Astrocyte (in vitro differentiated cells and primary cell): ENCODE measurements at regions not wholly inside any gene's neighbourhood (a gene's known extent, or its start where the extent isn't known, plus 50 kb on each side); places are given as distances from the start of the nearest gene placed in this dataset.

Source experiments
- DNase-seq: peaks from one replicate; pipeline ENCODE4 v3.0.0-alpha.2; 2010; ENCODE audit warnings: low read depth
- FAIRE-seq: peaks from 2 replicates; lab custom pipeline; 2011; peaks lifted over from hg19 to GRCh38; lab: Jason Lieb, UNC
- H2AFZ ChIP-seq: 2 replicates; pipeline ENCODE4 v1.6.0; 2012; ENCODE audit warnings: low read depth, low read length, inconsistent platforms
- H3K27ac ChIP-seq: 2 replicates; pipeline ENCODE4 v1.5.1; 2011; ENCODE audit warnings: low read depth, low read length, inconsistent platforms
- H3K27me3 ChIP-seq: 2 replicates; pipeline ENCODE4 v1.6.0; 2011; ENCODE audit warnings: low read length, inconsistent platforms; ENCODE audit not compliant: insufficient read depth
- H3K36me3 ChIP-seq: 2 replicates; pipeline ENCODE4 v1.5.1; 2011; ENCODE audit warnings: low read length, inconsistent platforms; ENCODE audit not compliant: insufficient read depth
- H3K4me1 ChIP-seq: 2 replicates; pipeline ENCODE4 v1.5.1; 2011; ENCODE audit warnings: low read length, inconsistent platforms; ENCODE audit not compliant: insufficient read depth
- H3K4me2 ChIP-seq: 2 replicates; pipeline ENCODE4 v1.6.0; 2012; ENCODE audit warnings: low read length, inconsistent platforms
- H3K4me3 ChIP-seq: 2 replicates; pipeline ENCODE4 v1.5.1; 2011; ENCODE audit warnings: low read depth, mild to moderate bottlenecking, low read length, inconsistent platforms; ENCODE audit not compliant: insufficient read depth
- H3K79me2 ChIP-seq: 2 replicates; pipeline ENCODE4 v1.6.0; 2012; ENCODE audit warnings: mild to moderate bottlenecking, low read length, inconsistent platforms; ENCODE audit not compliant: insufficient read depth
- H3K9ac ChIP-seq: 2 replicates; pipeline ENCODE4 v1.6.0; 2012; ENCODE audit warnings: mild to moderate bottlenecking, low read length, inconsistent platforms
- H3K9me3 ChIP-seq: 2 replicates; pipeline ENCODE4 v1.5.1; 2012; ENCODE audit warnings: low read depth, mild to moderate bottlenecking, low read length, inconsistent platforms; ENCODE audit not compliant: insufficient read depth
- H4K20me1 ChIP-seq: 2 replicates; pipeline ENCODE4 v1.6.0; 2012; ENCODE audit warnings: low read length, inconsistent platforms; ENCODE audit not compliant: insufficient read depth
- H3K27ac Mint-ChIP-seq: one replicate; pipeline ENCODE4 v1.8.0; 2021; ENCODE audit warnings: mild to moderate bottlenecking, mixed read lengths; ENCODE audit not compliant: unreplicated experiment
- H3K27me3 Mint-ChIP-seq: one replicate; pipeline ENCODE4 v1.8.0; 2021; ENCODE audit warnings: low read depth, mixed read lengths; ENCODE audit not compliant: unreplicated experiment
- H3K36me3 Mint-ChIP-seq: one replicate; pipeline ENCODE4 v1.8.0; 2021; ENCODE audit warnings: low read depth, mixed read lengths; ENCODE audit not compliant: unreplicated experiment
- H3K4me1 Mint-ChIP-seq: one replicate; pipeline ENCODE4 v1.8.0; 2021; ENCODE audit warnings: low read depth, mixed read lengths; ENCODE audit not compliant: unreplicated experiment
- H3K4me3 Mint-ChIP-seq: one replicate; pipeline ENCODE4 v1.8.0; 2021; ENCODE audit warnings: mild to moderate bottlenecking, moderate library complexity, mixed read lengths; ENCODE audit not compliant: unreplicated experiment
- H3K9me3 Mint-ChIP-seq: one replicate; pipeline ENCODE4 v1.8.0; 2021; ENCODE audit warnings: mild to moderate bottlenecking, mixed read lengths; ENCODE audit not compliant: unreplicated experiment
- EZH2 ChIP-seq: IDR thresholded peaks from 2 replicates; pipeline ENCODE4 v1.6.1; 2012; ENCODE audit warnings: mild to moderate bottlenecking, low read length, inconsistent platforms; ENCODE audit not compliant: insufficient read depth
- TF ChIP-seq, protein P1 (sequence below): IDR thresholded peaks from 2 replicates; pipeline ENCODE4 v1.5.1; 2011; ENCODE audit warnings: low read depth, mild to moderate bottlenecking, inconsistent platforms, low read length, moderate library complexity; ENCODE audit not compliant: insufficient read depth

DNA sequence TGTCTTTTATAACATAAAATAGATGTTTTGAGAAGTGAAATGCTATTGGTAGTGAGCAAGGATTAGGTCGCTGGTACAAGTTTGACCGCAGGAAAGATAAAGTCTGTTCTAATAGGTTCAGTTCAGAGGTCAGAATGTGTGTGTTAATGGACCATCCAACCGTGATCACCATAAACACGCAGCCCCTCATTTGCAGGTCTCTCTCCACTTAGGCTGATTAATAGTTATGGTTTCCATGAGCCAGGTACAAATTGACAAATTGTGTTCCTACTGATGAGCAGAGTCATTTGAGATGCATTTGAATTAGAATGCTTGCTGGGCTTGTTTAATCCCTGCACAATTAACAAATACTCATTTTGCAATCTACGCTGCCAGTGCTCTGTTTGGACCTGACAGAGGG, 318.1 kb upstream of the GOT2 start:
- no peak overlapping the region for H3K27ac ChIP-seq
- peaks cover 4% of the 10 kb centered on the region for H3K4me1 ChIP-seq
- FAIRE-seq (no peak), DNase-seq (no peak)
- H3K4me3 ChIP-seq, result no peak overlapping the region
- H2AFZ ChIP-seq, result no peak overlapping the region
- H4K20me1 ChIP-seq, result no peaks in the 10 kb centered on the region
- Mint-ChIP-seq H3K36me3 (no peaks in the 10 kb centered on the region), H3K27me3 (no peaks in the 10 kb centered on the region), H3K27ac (no peak overlapping the region), H3K9me3 (no peaks in the 10 kb centered on the region), H3K4me3 (no peak overlapping the region), H3K4me1 (no peaks in the 10 kb centered on the region)
- TF ChIP-seq EZH2, result no peak
- TF ChIP-seq, protein P1, sequence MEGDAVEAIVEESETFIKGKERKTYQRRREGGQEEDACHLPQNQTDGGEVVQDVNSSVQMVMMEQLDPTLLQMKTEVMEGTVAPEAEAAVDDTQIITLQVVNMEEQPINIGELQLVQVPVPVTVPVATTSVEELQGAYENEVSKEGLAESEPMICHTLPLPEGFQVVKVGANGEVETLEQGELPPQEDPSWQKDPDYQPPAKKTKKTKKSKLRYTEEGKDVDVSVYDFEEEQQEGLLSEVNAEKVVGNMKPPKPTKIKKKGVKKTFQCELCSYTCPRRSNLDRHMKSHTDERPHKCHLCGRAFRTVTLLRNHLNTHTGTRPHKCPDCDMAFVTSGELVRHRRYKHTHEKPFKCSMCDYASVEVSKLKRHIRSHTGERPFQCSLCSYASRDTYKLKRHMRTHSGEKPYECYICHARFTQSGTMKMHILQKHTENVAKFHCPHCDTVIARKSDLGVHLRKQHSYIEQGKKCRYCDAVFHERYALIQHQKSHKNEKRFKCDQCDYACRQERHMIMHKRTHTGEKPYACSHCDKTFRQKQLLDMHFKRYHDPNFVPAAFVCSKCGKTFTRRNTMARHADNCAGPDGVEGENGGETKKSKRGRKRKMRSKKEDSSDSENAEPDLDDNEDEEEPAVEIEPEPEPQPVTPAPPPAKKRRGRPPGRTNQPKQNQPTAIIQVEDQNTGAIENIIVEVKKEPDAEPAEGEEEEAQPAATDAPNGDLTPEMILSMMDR, result no peak
- no peak overlapping the region for H3K4me2 ChIP-seq
- no peak overlapping the region for H3K9ac ChIP-seq
- H3K36me3 ChIP-seq, result no peaks in the 10 kb centered on the region
- H3K9me3 ChIP-seq, result no peaks in the 10 kb centered on the region
- H3K27me3 ChIP-seq, result no peaks in the 10 kb centered on the region
- H3K79me2 ChIP-seq, result no peaks in the 10 kb centered on the region

DNA sequence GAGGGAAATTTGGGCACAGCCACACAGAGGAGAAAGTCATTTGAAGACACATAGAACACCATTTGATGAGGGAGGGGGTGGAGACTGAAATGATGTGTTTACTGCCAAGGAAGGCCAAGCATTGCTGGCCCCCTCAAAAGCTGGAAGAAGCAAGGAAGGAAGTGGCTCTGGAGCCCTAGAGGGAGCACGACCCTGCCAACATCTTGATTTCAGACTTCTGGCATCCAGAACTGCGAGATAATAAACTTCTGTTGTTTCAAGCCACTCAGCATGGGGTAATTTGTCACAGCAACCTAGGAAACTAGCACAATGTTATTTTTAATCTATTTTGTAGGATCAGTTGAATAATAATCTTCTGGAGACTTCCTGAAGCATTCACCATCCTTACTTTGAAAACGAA, 314.8 kb upstream of the GOT2 start:
- Mint-ChIP-seq H3K4me3 (no peak overlapping the region), H3K36me3 (no peaks in the 10 kb centered on the region), H3K27ac (no peak overlapping the region), H3K4me1 (peaks cover 8% of the 10 kb centered on the region), H3K27me3 (no peaks in the 10 kb centered on the region), H3K9me3 (no peaks in the 10 kb centered on the region)
- Histone ChIP-seq H2AFZ (no peak overlapping the region), H4K20me1 (no peaks in the 10 kb centered on the region), H3K9ac (no peak overlapping the region), H3K79me2 (no peaks in the 10 kb centered on the region), H3K27me3 (no peaks in the 10 kb centered on the region), H3K4me3 (no peak overlapping the region), H3K27ac (no peak overlapping the region), H3K4me2 (no peak overlapping the region), H3K36me3 (no peaks in the 10 kb centered on the region), H3K9me3 (no peaks in the 10 kb centered on the region), H3K4me1 (peaks cover 4% of the 10 kb centered on the region)
- no peak for FAIRE-seq
- DNase-seq, result no peak
- TF ChIP-seq, protein P1, result no peak
- TF ChIP-seq EZH2, result no peak

DNA sequence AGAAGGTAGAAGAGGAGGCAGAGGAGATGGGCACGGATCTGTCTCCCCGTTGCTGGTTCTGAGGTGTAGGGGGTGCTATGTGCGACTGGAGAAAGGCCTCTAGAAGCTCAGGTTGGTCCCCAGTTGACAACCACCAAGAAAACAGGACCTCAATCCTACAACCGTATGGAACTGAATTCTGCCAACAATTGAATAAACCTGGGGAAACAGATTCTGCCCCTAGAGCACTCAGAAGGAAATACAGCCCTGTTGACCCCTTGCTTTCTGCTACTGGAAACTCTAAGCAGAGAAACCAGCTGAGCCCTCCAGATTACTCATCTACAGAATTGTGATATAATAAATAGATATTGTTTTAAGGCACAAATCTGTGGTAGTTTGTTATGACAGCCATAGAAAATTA, 313.0 kb upstream of the GOT2 start:
- Mint-ChIP-seq H3K36me3 (no peaks in the 10 kb centered on the region), H3K9me3 (no peaks in the 10 kb centered on the region), H3K4me3 (no peak overlapping the region), H3K27me3 (no peaks in the 10 kb centered on the region), H3K27ac (no peak overlapping the region), H3K4me1 (peaks cover 8% of the 10 kb centered on the region)
- Histone ChIP-seq H3K79me2 (no peaks in the 10 kb centered on the region), H3K27me3 (no peaks in the 10 kb centered on the region), H4K20me1 (no peaks in the 10 kb centered on the region), H3K4me1 (peaks cover 4% of the 10 kb centered on the region), H2AFZ (no peak overlapping the region), H3K36me3 (no peaks in the 10 kb centered on the region), H3K9me3 (no peaks in the 10 kb centered on the region), H3K4me3 (no peak overlapping the region), H3K9ac (no peak overlapping the region), H3K27ac (no peak overlapping the region), H3K4me2 (no peak overlapping the region)
- TF ChIP-seq, protein P1, result no peak
- TF ChIP-seq EZH2, result no peak
- FAIRE-seq (no peak), DNase-seq (no peak)
